NCI-H1694 treated with DMSO at 0.1 percent for 48 hours (cell line): ENCODE measurements at regions not wholly inside any gene's neighbourhood (a gene's known extent, or its start where the extent isn't known, plus 50 kb on each side); places are given as distances from the start of the nearest gene placed in this dataset.

Source experiments
- DNase-seq: peaks from one replicate; lab custom pipeline; 2025; lab: John Stamatoyannopoulos, UW

GRCh38 chr5:165527577-165527976, 2022.2 kb downstream of the MAT2B start:
- DNase-seq = no peak

- DNase-seq = no peak
Observed at GRCh38 chr5:165538065-165538464, 2032.6 kb downstream of the MAT2B start.

- no peak for DNase-seq
Observed at GRCh38 chr5:165559645-165560044, 2054.2 kb downstream of the MAT2B start.

- DNase-seq = no peak
Observed at GRCh38 chr5:165560648-165561047, 2055.2 kb downstream of the MAT2B start.

GRCh38 chr5:165565911-165566310, 2060.5 kb downstream of the MAT2B start:
- DNase-seq = no peak

- no peak for DNase-seq
Observed at GRCh38 chr5:165569551-165569950, 2064.1 kb downstream of the MAT2B start.

- no peak for DNase-seq
Observed at GRCh38 chr5:165573445-165573844, 2068.0 kb downstream of the MAT2B start.

- no peak for DNase-seq
Observed at GRCh38 chr5:165574100-165574499, 2068.7 kb downstream of the MAT2B start.

GRCh38 chr5:165576678-165577275, 2071.4 kb downstream of the MAT2B start:
- no peak for DNase-seq

GRCh38 chr5:165579911-165580310, 2074.5 kb downstream of the MAT2B start:
- no peak for DNase-seq

- DNase-seq = no peak
Observed at GRCh38 chr5:165594693-165595092, 2089.3 kb downstream of the MAT2B start.

- no peak for DNase-seq
Observed at GRCh38 chr5:165602529-165602928, 2097.1 kb downstream of the MAT2B start.

- no peak for DNase-seq
Observed at GRCh38 chr5:165607026-165607425, 2101.6 kb downstream of the MAT2B start.

GRCh38 chr5:165609871-165610270, 2104.5 kb downstream of the MAT2B start:
- no peak for DNase-seq

GRCh38 chr5:165616490-165617405, 2111.3 kb downstream of the MAT2B start:
- DNase-seq = no peak

GRCh38 chr5:165617491-165617890, 2112.1 kb downstream of the MAT2B start:
- DNase-seq = no peak

GRCh38 chr5:165620394-165620793, 2115.0 kb downstream of the MAT2B start:
- DNase-seq = no peak

GRCh38 chr5:165622864-165623536, 2117.6 kb downstream of the MAT2B start:
- no peak for DNase-seq

GRCh38 chr5:165624166-165624946, 2118.9 kb downstream of the MAT2B start:
- no peak for DNase-seq

GRCh38 chr5:165626161-165626560, 2120.7 kb downstream of the MAT2B start:
- no peak for DNase-seq

- DNase-seq = no peak
Observed at GRCh38 chr5:165627548-165628170, 2122.2 kb downstream of the MAT2B start.
